Endothelial cell of umbilical vein (primary cell): ENCODE measurements at regions not wholly inside any gene's neighbourhood (a gene's known extent, or its start where the extent isn't known, plus 50 kb on each side); places are given as distances from the start of the nearest gene placed in this dataset.

Source experiments
- BruUV-seq: library from RNA; stranded (reverse); fragments of 400-500 nt; replicated peaks from 2 replicates; lab custom pipeline; 2021; lab: Mats Ljungman, UMichigan
- CTCF ChIA-PET: fragments of 300-600, 350-600 bp; sonication (Branson Sonifier 250); formaldehyde crosslinking; loops from one replicate; lab custom pipeline; 2021; ENCODE audit warnings: antibody characterized with exemption, inconsistent platforms; lab: Charles Lee
- POLR2A ChIA-PET: fragments of 300-600, 350-600 bp; sonication (Branson Sonifier 250); formaldehyde crosslinking; loops from one replicate; lab custom pipeline; 2021; ENCODE audit warnings: antibody characterized with exemption, inconsistent platforms; lab: Charles Lee
- DNase-seq: peaks from one replicate; pipeline ENCODE4 v3.0.0-alpha.2; 2011; ENCODE audit warnings: low read depth, low spot score
- FAIRE-seq: peaks from 2 replicates; lab custom pipeline; 2011; peaks lifted over from hg19 to GRCh38; lab: Jason Lieb, UNC
- H2AFZ ChIP-seq: 2 replicates; pipeline ENCODE4 v1.6.0; 2012; ENCODE audit warnings: low read depth, low read length, control low read depth, inconsistent platforms
- H3K27ac ChIP-seq: 2 replicates; pipeline ENCODE4 v1.5.1; 2011; ENCODE audit warnings: low read depth, mild to moderate bottlenecking, control low read depth, low read length, moderate library complexity; ENCODE audit not compliant: insufficient read depth
- H3K27me3 ChIP-seq, 2 experiments: 2 replicates each; pipeline versions ENCODE4 v1.6.0 to v1.6.1; 2011; ENCODE audit warnings: low read length in 2 of 2, mixed read lengths in 1 of 2; ENCODE audit not compliant: control insufficient read depth in 2 of 2, insufficient read depth in 2 of 2
- H3K36me3 ChIP-seq, 2 experiments: 2 replicates in 1 of 2; 3 replicates in 1 of 2; pipeline ENCODE4 v1.5.1; 2011; ENCODE audit warnings: low read length in 2 of 2, mild to moderate bottlenecking in 1 of 2, moderate library complexity in 1 of 2; ENCODE audit not compliant: control insufficient read depth in 2 of 2, insufficient read depth in 2 of 2; ENCODE audit errors: extremely low read depth in 1 of 2
- H3K4me1 ChIP-seq: 3 replicates; pipeline ENCODE4 v1.5.1; 2011; ENCODE audit warnings: mild to moderate bottlenecking, low read length; ENCODE audit not compliant: control insufficient read depth, insufficient read depth; ENCODE audit errors: extremely low read depth
- H3K4me2 ChIP-seq: 2 replicates; pipeline ENCODE4 v1.6.1; 2011; ENCODE audit warnings: low read length, control low read depth, mixed read lengths; ENCODE audit not compliant: insufficient read depth
- H3K4me3 ChIP-seq, 3 experiments: fragments of 200-600 bp in 1 of 3; sonication (generic), shearing (Covaris generic) in 1 of 3; replicated peaks in 1 of 3; 2 replicates each; pipeline ENCODE4 v1.5.1; 2011 to 2016; ENCODE audit warnings: control low read depth in 3 of 3, low read length in 3 of 3, mild to moderate bottlenecking in 2 of 3, inconsistent platforms in 1 of 3, low read depth in 1 of 3, moderate library complexity in 1 of 3; ENCODE audit not compliant: insufficient read depth in 1 of 3
- H3K79me2 ChIP-seq: 2 replicates; pipeline ENCODE4 v1.6.0; 2012; ENCODE audit warnings: low read length, inconsistent platforms; ENCODE audit not compliant: control insufficient read depth, insufficient read depth
- H3K9ac ChIP-seq: replicated peaks from 2 replicates; pipeline ENCODE3; 2011; ENCODE audit warnings: low read length, control low read depth; ENCODE audit not compliant: insufficient read depth; ENCODE audit errors: extremely low read depth
- H3K9me1 ChIP-seq: replicated peaks from 3 replicates; pipeline ENCODE4 v1.6.0; 2011; ENCODE audit warnings: mild to moderate bottlenecking, low read length; ENCODE audit not compliant: control insufficient read depth, insufficient read depth; ENCODE audit errors: extremely low read depth
- H3K9me3 ChIP-seq: replicated peaks from 2 replicates; pipeline ENCODE4 v1.5.1; 2012; ENCODE audit warnings: low read length, inconsistent platforms; ENCODE audit not compliant: control insufficient read depth, insufficient read depth
- H4K20me1 ChIP-seq: replicated peaks from 2 replicates; pipeline ENCODE3; 2011; ENCODE audit warnings: mild to moderate bottlenecking, low read length; ENCODE audit not compliant: control insufficient read depth, insufficient read depth; ENCODE audit errors: extremely low read depth
- CTCF ChIP-seq, 2 donors: IDR thresholded peaks; 1 replicate in 1 of 2; 2 replicates in 1 of 2; pipeline ENCODE4 v1.5.1; 2011; ENCODE audit warnings: low read length in 2 of 2, mild to moderate bottlenecking in 2 of 2, moderate library complexity in 2 of 2, control low read depth in 1 of 2, inconsistent platforms in 1 of 2, low read depth in 1 of 2; ENCODE audit not compliant: insufficient read depth in 1 of 2; ENCODE audit errors: extremely low read depth in 1 of 2
- EZH2 ChIP-seq: IDR thresholded peaks from 2 replicates; pipeline ENCODE4 v1.6.1; 2012; ENCODE audit warnings: borderline replicate concordance, low read depth, mild to moderate bottlenecking, moderate library complexity, low read length, inconsistent platforms; ENCODE audit not compliant: severe bottlenecking
- FOS ChIP-seq: IDR thresholded peaks from 2 replicates; pipeline ENCODE4 v1.6.1; 2011; ENCODE audit warnings: mild to moderate bottlenecking, low read length, moderate library complexity, borderline replicate concordance; ENCODE audit not compliant: insufficient read depth
- GATA2 ChIP-seq: IDR thresholded peaks from 2 replicates; pipeline ENCODE4 v1.7.0; 2011; ENCODE audit warnings: low read depth, mild to moderate bottlenecking, moderate library complexity, mixed read lengths, low read length; ENCODE audit not compliant: insufficient read length, insufficient read depth
- JUN ChIP-seq: IDR thresholded peaks from 2 replicates; pipeline ENCODE4 v1.6.1; 2011; ENCODE audit warnings: borderline replicate concordance, low read depth; ENCODE audit not compliant: insufficient read length, insufficient read depth
- MAX ChIP-seq: IDR thresholded peaks from 2 replicates; pipeline ENCODE4 v1.6.1; 2011; ENCODE audit not compliant: insufficient read depth, insufficient read length
- MYC ChIP-seq: IDR thresholded peaks from one replicate; pipeline ENCODE4 v1.6.1; 2011; ENCODE audit warnings: mild to moderate bottlenecking, low read depth, low read length
- POLR2A ChIP-seq: IDR thresholded peaks from 2 replicates; pipeline ENCODE4 v1.6.1; 2012; ENCODE audit warnings: low read depth, mild to moderate bottlenecking, control low read depth, low read length
- POLR2AphosphoS5 ChIP-seq: IDR thresholded peaks from 2 replicates; pipeline ENCODE4 v1.6.1; 2012; ENCODE audit warnings: low read depth, mild to moderate bottlenecking, control low read depth, low read length, moderate library complexity; ENCODE audit not compliant: insufficient read depth
- dilution Hi-C: fragments of 300-500 bp; cut with MboI; formaldehyde crosslinking; loops from one replicate; pipeline ENCODE4 v1.15.0; 2019; ENCODE audit warnings: low sequenced_read_pairs; ENCODE audit not compliant: extremely low pct_ligation_motif_present
- intact Hi-C: fragments of 100-400 bp; cut with micrococcal nuclease; formaldehyde crosslinking; loops from one replicate; pipeline ENCODE4 v1.10.0; 2022

GRCh38 chr3:64454768-64455167 is 229.5 kb upstream of the PRICKLE2 start:
- TF ChIP-seq FOS (no peak), EZH2 (no peak), MYC (no peak), GATA2 (no peak)
- DNase-seq: no peak
- Histone ChIP-seq H3K4me2 (no peak overlapping the region), H2AFZ (no peak overlapping the region), H3K4me1 (no peaks in the 10 kb centered on the region), H3K9ac (no peak overlapping the region), H3K9me3 (no peaks in the 10 kb centered on the region), H3K79me2 (no peaks in the 10 kb centered on the region), H4K20me1 (no peaks in the 10 kb centered on the region), H3K27ac (no peak overlapping the region), H3K27me3 (peaks cover 18 to 21% of the 10 kb centered on the region in 2 experiments), H3K9me1 (no peaks in the 10 kb centered on the region), H3K36me3 (no peaks in the 10 kb centered on the region), H3K4me3 (no peak overlapping the region)
- CTCF ChIA-PET: interaction anchor here (0.7 to 4.5 kb wide), 2 partner anchors 9 to 14 kb away, joined by 3 to 19 read pairs; no protein-coding TSS in a partner anchor
- BruUV-seq: no TSS peak
- intact Hi-C loops (no loop called here), dilution Hi-C loops (loop anchor here (25.0 kb wide), 1 partner anchor 417 kb away; no protein-coding TSS in a partner anchor)
- POLR2A ChIA-PET: no interaction called here
- FAIRE-seq: no peak

GRCh38 chr3:64454179-64454578 is 228.9 kb upstream of the PRICKLE2 start:
- H4K20me1 ChIP-seq: no peaks in the 10 kb centered on the region
- no peak for TF ChIP-seq JUN
- TF ChIP-seq MYC: no peak
- no peak for TF ChIP-seq GATA2
- no peak for TF ChIP-seq CTCF (IDR thresholded peaks at IDR 0.05; ENCODE audit: extremely low read depth in 1 of 2, insufficient read depth in 1 of 2, low read depth in 1 of 2, low read length in 2 of 2)
- TF ChIP-seq EZH2: no peak
- no peak for TF ChIP-seq POLR2AphosphoS5
- no peak for TF ChIP-seq MAX
- TF ChIP-seq POLR2A: no peak
- no peak for TF ChIP-seq FOS
- H3K9me1 ChIP-seq: no peaks in the 10 kb centered on the region
- H3K9me3 ChIP-seq: no peaks in the 10 kb centered on the region
- H2AFZ ChIP-seq: no peak overlapping the region
- DNase-seq (no peak), FAIRE-seq (no peak)
- H3K4me1 ChIP-seq: no peaks in the 10 kb centered on the region
- H3K27ac ChIP-seq: no peak overlapping the region
- ChIA-PET CTCF (interaction anchor here (4.5 kb wide), 1 partner anchor 9 kb away, joined by 19 read pairs; no protein-coding TSS in a partner anchor), POLR2A (no interaction called here)
- no peak overlapping the region for H3K9ac ChIP-seq
- no peak overlapping the region for H3K4me2 ChIP-seq
- intact Hi-C loops: no loop called here
- H3K79me2 ChIP-seq: no peaks in the 10 kb centered on the region
- H3K27me3 ChIP-seq: peaks cover 18 to 20% of the 10 kb centered on the region in 2 experiments
- dilution Hi-C loops: loop anchor here (25.0 kb wide), 1 partner anchor 417 kb away; no protein-coding TSS in a partner anchor
- no peak overlapping the region for H3K4me3 ChIP-seq
- no TSS peak for BruUV-seq
- no peaks in the 10 kb centered on the region for H3K36me3 ChIP-seq
